Endometrium (tissue), 2 donors: ENCODE measurements at regions not wholly inside any gene's neighbourhood (a gene's known extent, or its start where the extent isn't known, plus 50 kb on each side); places are given as distances from the start of the nearest gene placed in this dataset.

Experiments used
- FAIRE-seq: peaks from 2 replicates; lab custom pipeline; 2012; peaks lifted over from hg19 to GRCh38; lab: Jason Lieb, UNC
- donor health status: control.
- donor health status: control.

DNA sequence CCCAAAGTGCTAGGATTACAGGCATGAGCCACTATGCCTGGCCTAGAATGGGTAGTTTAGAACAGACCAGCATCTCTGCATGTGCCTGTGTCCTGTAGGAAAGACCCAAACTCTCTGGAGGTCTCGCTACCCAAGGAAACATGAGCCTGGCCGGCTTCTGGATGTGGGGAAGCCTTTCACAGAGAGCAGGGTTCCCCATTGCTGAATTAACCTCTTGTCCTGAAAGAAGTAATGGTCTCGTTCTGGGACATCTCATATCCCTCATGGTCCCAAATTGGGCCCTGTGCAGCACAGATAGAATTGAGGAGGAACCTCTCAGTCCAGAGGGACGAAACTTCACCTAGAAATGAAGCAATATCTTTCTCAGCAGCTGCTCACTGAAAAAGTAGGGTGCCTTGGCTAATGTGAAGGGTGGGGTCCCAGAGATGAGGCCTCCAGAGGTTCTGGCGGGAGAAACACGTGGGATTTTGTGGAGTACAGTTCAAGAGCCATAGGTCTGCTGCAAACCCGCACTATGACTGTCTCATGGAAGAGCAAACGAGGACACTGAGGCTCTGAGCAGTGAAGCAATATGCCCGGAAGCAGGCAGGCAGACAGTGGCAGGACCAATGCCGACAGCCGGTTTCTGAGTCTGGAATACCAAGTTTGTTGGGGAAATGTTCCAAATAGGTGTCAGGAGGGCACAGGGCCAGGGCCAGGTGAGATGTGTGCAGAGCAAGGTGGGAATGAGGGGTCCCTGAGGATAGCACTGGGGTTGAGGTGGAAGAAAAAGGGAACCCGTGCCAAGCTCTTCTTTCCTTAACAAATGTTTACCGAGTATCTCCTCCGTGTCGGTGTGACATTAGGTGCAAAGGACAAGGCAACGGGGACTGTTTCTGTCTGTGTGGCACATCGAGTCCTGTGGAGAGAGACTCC lies 121.0 kb upstream of the TWIST2 start:
- no peak for FAIRE-seq

DNA sequence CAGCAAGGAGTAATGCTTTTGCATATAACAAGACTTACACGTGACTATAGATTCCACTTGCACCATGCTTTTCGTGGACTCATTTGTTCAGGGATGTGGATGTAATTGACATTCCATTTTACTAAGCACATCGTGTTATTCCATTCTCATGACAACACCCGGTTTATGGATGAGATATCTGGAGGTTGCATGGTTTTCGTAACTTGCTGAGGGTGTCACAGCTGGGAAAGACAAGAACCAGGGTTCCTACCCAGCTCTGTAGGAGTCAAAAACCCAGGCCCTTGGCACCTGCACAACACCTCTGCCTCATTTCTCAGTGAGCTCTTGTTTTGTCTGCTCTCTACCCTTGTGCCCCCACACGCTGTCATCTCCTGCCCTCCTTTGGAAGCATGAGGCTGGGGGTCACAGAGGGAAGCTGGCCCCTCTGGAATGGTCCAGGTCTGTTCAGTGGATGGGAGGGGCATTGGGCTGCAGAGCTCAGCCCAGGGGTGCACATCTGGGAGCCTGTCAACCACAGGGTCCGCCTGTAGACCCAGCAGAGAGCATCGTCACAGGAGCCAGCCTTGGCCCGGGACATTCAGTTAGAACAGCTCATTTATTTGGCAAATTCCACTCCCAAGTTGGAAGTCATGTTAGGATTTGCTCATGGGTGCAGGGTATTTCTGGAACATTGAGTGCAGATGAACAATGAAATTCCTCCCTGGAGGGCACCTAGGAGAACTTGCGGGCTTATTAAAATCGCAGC lies 120.1 kb upstream of the TWIST2 start:
- FAIRE-seq: no peak

GRCh38 chr2:238728330-238729260 lies 119.3 kb upstream of the TWIST2 start:
- peak; percentile 85 for FAIRE-seq

DNA sequence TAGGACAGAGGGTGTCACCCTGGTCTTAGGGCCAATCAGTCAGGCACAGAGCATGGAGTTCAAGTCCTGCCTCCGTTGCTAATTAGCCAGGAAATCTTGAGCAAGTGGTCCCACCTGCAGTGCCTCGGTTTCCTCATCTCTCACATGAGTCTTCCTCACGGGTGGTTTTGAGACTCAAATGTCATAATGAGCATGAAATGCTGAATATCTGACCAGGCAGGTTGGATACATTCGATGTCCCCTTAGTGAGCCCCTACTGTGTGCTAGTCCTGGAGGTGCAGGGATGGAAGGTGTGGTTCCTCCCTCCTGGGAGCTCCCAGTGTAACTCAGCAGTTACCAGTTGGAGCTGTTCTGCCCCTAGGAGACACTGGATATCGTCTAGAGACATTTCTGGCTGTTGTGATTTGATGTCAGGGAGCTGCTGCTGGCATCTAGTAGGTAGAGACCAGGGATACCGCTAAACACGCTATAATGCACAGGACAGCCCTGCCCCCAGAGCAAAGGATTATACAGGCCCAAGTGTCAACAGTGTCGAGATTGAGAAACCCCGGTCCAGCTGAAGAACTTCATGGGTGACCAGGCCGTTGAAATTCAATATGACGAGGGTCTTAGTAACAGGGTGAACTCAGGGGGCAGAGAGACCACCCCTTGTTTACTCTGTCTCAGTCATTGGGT lies 118.5 kb upstream of the TWIST2 start:
- FAIRE-seq: no peak

- FAIRE-seq: no peak
Measured at GRCh38 chr2:238730001-238730669, 117.8 kb upstream of the TWIST2 start.

- no peak for FAIRE-seq
Measured at GRCh38 chr2:238730881-238731280, 117.0 kb upstream of the TWIST2 start.

DNA sequence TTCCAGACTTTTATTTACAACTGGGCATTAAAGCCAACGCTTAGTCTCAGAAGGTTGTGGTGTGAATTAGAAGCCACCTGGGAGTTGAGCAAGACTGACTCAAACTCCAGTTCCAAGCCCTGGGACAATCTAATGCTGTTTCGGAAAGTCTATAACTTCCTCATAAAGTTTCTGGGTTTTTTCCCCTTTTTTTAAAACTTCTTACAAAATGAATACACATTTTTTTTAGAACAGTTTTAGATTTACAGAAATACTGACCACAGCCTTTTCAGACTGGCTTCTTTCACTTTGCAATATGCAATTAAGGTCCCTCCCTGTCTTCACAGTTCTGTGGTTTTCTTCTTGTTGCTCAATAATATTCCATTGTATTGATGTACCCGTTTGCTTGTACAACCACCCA lies 115.9 kb upstream of the TWIST2 start:
- no peak for FAIRE-seq

GRCh38 chr2:238738917-238739316 lies 109.0 kb upstream of the TWIST2 start:
- no peak for FAIRE-seq

- no peak for FAIRE-seq
Measured at GRCh38 chr2:238739668-238740067, 108.2 kb upstream of the TWIST2 start.

DNA sequence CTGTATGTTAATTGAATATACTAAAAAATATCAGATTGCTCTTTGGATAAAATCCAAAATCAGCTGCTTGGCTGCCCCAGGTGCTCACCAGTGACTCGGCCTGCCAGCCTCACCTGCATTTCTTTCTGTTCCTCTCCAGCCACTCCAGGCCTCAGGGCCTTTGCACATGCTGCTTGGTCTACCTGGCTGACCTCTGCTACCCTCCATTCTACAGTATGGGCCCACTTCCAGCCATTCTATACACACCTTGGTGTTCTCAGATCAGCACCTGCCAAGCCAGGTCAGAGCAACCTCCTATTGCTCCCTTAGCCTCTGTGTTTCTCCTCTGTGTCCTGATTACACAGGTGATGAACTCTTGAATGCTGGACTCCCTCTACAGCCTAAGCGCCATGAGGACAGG lies 106.6 kb upstream of the TWIST2 start:
- FAIRE-seq: no peak

GRCh38 chr2:238742066-238742465 lies 105.8 kb upstream of the TWIST2 start:
- no peak for FAIRE-seq

DNA sequence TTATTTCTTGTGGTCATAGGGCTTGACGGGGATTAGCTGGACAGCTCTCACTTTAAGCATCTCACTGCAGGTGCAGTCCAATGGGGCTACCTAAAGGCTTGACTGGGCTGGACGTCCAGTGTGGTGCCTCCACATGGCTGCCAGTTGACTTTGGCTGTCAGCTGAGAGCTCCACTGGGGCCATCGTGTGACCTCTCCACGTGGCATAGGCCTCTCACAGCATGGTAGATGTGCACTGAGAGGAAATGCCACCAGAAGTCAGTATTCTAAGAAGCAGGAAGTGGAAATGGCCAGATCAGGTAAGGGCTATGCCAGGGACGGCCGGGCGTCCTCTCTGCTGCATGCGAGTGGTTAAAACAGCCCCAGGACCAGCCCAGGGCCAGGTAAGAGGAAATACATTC lies 105.2 kb upstream of the TWIST2 start:
- FAIRE-seq: no peak

- no peak for FAIRE-seq
Measured at GRCh38 chr2:238743243-238744065, 104.4 kb upstream of the TWIST2 start.

GRCh38 chr2:238744951-238745350 lies 102.9 kb upstream of the TWIST2 start:
- no peak for FAIRE-seq

DNA sequence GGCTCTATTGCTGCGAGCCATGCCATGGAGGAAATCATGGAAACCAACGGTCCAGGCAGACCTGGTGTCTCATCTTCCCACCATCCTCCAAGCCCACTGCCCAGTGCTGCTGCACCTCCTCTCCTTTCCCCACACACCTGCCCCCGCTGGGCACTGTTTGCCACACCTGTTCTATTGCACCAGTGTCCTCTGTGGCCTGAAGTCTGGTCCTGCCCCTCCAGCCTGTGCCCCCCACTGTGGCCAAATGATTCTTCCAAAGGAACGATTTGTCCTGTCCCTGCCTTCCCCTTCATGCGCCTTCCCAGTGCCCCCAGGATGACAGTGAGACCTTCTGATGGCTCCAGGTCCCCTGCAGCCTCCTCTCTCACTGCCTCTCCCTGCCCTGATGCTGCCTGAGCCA lies 101.9 kb upstream of the TWIST2 start:
- FAIRE-seq: no peak

- FAIRE-seq: no peak
Measured at GRCh38 chr2:238747114-238747513, 100.8 kb upstream of the TWIST2 start.

DNA sequence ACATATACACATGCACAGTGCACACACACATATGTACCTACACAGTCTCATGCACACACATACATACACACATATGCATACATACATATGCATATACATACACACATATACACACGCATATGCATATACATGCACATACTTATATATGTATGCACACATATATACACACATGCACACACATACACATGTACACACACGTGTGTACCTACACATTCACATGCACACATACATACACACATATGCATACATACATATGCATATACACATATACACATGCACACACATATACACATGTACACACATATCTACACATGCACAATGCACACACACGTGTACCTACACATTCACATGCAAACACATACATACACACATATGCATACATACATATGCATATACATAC lies 100.3 kb upstream of the TWIST2 start:
- FAIRE-seq: no peak

DNA sequence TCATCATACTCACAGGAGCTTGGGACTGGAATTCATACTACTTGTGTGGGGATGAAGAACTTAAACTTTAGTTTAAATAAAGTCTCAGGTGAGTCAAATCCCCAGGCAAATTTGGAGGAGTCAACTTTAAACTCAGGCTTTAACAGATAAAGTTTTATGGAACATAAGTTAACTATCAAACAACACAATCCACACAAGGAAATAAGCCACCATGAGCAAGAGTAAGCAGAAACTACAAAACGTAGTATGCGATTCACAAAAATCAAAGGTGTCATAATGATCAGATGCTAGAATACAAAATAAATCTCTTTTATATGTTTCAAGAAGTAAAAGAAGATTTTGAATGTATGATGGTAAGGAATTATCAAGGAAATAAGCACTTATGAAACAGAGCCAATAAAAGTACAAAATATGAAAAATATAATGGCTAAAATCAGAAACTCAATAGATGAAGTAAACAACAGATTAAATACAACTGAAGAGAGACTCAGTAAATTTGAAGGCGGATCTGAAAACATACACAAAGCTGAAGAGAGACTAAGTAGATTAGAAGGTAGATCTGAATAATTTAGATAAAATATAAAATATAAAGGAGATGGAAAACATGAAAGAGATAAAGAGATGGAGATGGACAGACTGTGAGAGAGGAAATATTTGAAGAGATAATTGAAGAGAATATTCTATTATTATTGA lies 97.5 kb upstream of the TWIST2 start:
- no peak for FAIRE-seq

DNA sequence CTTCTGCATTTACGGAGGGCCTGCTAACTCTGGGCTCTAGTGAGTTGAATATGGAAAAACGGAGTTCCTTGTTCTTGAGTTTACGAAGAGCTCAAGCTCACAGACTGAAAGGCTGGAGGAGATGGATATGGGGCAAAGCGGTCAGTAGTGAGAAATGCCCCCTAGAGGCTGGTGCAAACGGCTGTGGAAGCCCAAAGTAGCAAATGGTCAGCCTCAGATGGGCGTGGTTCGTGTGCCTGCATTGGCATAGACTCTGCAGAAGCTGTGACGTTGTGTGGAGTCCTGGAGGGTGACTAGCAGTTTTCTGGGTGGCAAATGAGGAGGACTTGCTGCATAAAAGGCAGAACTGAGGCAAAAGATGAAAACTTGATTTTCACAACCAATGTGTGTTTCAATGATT lies 93.6 kb upstream of the TWIST2 start:
- no peak for FAIRE-seq

GRCh38 chr2:238761868-238762267 lies 86.0 kb upstream of the TWIST2 start:
- FAIRE-seq: no peak
